Activated naive CD8-positive, alpha-beta T cell treated with anti-CD3 and anti-CD28 coated beads for 36 hours (primary cell): ENCODE measurements at regions not wholly inside any gene's neighbourhood (a gene's known extent, or its start where the extent isn't known, plus 50 kb on each side); places are given as distances from the start of the nearest gene placed in this dataset.
"Not testable (repeated sequence)": the region's sequence is repeated elsewhere in the genome, so short reads cannot be mapped to it uniquely, and the experiment has no call there.

Source experiments
- DNase-seq: peaks from one replicate; pipeline ENCODE4 v3.0.0; 2021
- H3K27ac Mint-ChIP-seq: one replicate; pipeline ENCODE4 v1.8.0; 2022; ENCODE audit warnings: mild to moderate bottlenecking, moderate library complexity, mixed read lengths
- H3K27me3 Mint-ChIP-seq: one replicate; pipeline ENCODE4 v1.8.0; 2022; ENCODE audit warnings: mild to moderate bottlenecking, mixed read lengths
- H3K36me3 Mint-ChIP-seq: one replicate; pipeline ENCODE4 v1.8.0; 2021; ENCODE audit warnings: mild to moderate bottlenecking, mixed read lengths
- H3K4me1 Mint-ChIP-seq: one replicate; pipeline ENCODE4 v1.8.0; 2021; ENCODE audit warnings: mixed read lengths
- H3K4me3 Mint-ChIP-seq: one replicate; pipeline ENCODE4 v1.8.0; 2022; ENCODE audit warnings: mild to moderate bottlenecking, moderate library complexity, mixed read lengths
- H3K9me3 Mint-ChIP-seq: one replicate; pipeline ENCODE4 v1.8.0; 2022; ENCODE audit warnings: mixed read lengths

DNA sequence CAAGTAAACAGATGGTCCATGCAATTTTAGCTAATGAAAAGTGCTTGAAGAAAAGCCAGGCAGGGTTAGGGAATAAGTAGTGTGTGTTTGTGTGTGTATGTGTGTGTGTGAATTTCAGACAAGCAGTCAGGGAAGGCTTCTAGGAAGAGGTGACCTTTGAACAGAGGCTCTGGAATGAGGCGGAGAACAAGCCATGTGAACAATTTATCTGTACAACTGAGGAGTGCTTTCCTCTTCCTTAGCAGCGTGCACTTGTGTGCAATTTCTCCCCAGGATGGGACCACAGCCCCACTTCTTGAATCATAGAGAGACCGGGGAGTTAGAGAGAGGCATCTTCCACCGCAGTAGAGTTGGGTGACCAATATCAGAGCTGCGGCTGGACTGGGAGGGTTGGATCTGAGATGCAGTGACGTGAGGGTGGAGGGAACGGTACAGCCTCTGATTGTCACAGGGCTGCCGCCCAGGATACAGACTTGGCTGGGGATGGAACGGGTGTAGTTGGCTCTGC is 69.2 kb upstream of the FAM171A1 start:
- H3K36me3 Mint-ChIP-seq: no peaks in the 10 kb centered on the region
- H3K4me3 Mint-ChIP-seq: no peak overlapping the region
- DNase-seq: no peak
- H3K27me3 Mint-ChIP-seq: peaks cover 36% of the 10 kb centered on the region
- peaks cover 4% of the 10 kb centered on the region for H3K4me1 Mint-ChIP-seq
- H3K27ac Mint-ChIP-seq: no peak overlapping the region
- no peaks in the 10 kb centered on the region for H3K9me3 Mint-ChIP-seq

DNA sequence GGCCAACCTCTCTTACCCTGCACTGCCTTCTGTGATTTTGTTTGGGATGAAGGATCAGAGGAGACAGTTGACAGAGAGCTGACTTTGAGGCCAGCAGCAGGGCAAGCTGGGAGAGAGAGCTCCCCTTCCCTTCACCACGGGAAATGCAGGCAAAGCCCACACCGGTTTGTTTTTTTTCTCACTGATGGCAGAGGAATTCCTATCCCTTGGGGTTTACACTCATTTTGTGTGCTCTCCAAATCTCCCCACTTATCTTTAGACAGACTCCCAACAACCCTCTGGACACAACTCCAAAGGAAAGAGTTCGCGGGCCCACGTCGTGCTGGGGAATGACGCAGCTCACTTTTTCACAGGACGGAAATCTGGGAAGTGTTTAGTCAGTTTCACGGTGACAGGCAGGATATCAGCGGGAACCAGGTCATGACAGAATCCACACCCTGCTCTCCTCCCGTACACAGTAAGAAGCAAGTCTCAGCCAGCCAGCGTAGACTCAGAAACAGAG is 68.3 kb upstream of the FAM171A1 start:
- Mint-ChIP-seq H3K36me3 (no peaks in the 10 kb centered on the region), H3K27ac (no peak overlapping the region), H3K4me1 (peaks cover 4% of the 10 kb centered on the region), H3K4me3 (no peak overlapping the region), H3K9me3 (no peaks in the 10 kb centered on the region), H3K27me3 (peaks cover 35% of the 10 kb centered on the region)
- no peak for DNase-seq

GRCh38 chr10:15436696-15437095 is 65.6 kb upstream of the FAM171A1 start:
- Mint-ChIP-seq H3K4me1 (peaks cover 9% of the 10 kb centered on the region), H3K9me3 (no peaks in the 10 kb centered on the region), H3K27me3 (peaks cover 36% of the 10 kb centered on the region), H3K36me3 (no peaks in the 10 kb centered on the region), H3K4me3 (no peak overlapping the region), H3K27ac (no peak overlapping the region)
- no peak for DNase-seq

GRCh38 chr10:15433850-15434537 is 62.9 kb upstream of the FAM171A1 start:
- no peak for DNase-seq
- Mint-ChIP-seq H3K9me3 (no peaks in the 10 kb centered on the region), H3K4me3 (peak overlapping the region; percentile 77), H3K27me3 (peaks cover 23% of the 10 kb centered on the region), H3K27ac (no peak overlapping the region), H3K4me1 (peaks cover 5% of the 10 kb centered on the region), H3K36me3 (no peaks in the 10 kb centered on the region)

DNA sequence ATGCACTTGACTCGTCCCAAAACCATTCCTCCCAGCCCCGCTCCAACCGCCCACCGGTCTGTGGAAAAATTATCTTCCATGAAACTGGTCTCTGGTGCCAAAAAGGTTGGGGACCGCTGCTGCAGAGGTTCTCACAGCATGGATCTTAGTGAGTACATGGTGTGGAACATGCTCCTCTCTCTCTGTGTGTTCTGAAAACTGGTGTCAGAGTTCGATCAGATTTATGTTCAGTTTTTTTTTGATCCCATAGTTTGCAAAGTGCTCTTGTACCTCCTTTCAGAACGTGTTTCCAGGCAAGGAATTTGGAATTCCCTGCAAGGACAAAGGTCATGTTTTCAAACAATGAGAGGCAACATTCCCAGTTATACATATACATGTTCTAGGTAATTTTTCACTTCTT is 61.2 kb upstream of the FAM171A1 start:
- Mint-ChIP-seq H3K4me1 (peaks cover 5% of the 10 kb centered on the region), H3K4me3 (no peak overlapping the region), H3K27me3 (peaks cover 31% of the 10 kb centered on the region), H3K27ac (no peak overlapping the region), H3K36me3 (no peaks in the 10 kb centered on the region), H3K9me3 (no peaks in the 10 kb centered on the region)
- no peak for DNase-seq

- DNase-seq: no peak
- H3K27me3 Mint-ChIP-seq: peaks cover 31% of the 10 kb centered on the region
- no peak overlapping the region for H3K27ac Mint-ChIP-seq
- H3K9me3 Mint-ChIP-seq: no peaks in the 10 kb centered on the region
- H3K36me3 Mint-ChIP-seq: no peaks in the 10 kb centered on the region
- no peak overlapping the region for H3K4me3 Mint-ChIP-seq
- H3K4me1 Mint-ChIP-seq: peaks cover 5% of the 10 kb centered on the region
These were observed 60.1 kb upstream of the FAM171A1 start for GRCh38 chr10:15430969-15431771.

- Mint-ChIP-seq H3K27ac (no peak overlapping the region), H3K9me3 (no peaks in the 10 kb centered on the region), H3K36me3 (no peaks in the 10 kb centered on the region), H3K4me3 (no peak overlapping the region), H3K27me3 (peaks cover 23% of the 10 kb centered on the region), H3K4me1 (no peaks in the 10 kb centered on the region)
- DNase-seq: no peak
These were observed 57.6 kb upstream of the FAM171A1 start for GRCh38 chr10:15428681-15429080.

DNA sequence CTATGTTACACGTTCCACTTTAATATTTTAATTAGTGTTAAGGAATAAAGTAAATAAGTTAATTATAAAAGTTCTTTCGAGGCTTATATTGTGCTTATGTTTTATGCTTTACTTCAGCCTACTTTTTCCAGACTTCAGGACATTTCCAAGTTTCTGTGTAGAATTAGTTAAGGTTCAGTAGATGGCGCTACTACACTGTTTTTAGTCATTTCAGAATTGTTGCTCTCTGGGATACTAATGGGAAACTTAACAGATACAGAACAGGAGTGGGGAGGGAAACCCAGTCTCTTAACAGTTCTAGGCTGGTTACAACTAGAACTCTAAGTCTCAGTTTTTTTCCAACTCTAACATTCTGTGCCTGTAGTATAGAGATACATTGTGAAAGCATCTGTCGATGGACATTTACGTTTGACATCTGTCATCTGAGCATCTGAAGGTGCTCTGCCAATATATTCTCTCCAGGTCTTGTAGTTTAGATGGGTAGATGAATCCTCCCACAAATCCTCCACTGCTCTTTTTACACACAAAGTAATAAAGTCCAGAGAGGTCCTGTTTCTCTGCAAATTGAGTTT is 56.8 kb upstream of the FAM171A1 start:
- H3K4me1 Mint-ChIP-seq: no peaks in the 10 kb centered on the region
- H3K4me3 Mint-ChIP-seq: no peak overlapping the region
- no peaks in the 10 kb centered on the region for H3K9me3 Mint-ChIP-seq
- no peaks in the 10 kb centered on the region for H3K36me3 Mint-ChIP-seq
- peaks cover 23% of the 10 kb centered on the region for H3K27me3 Mint-ChIP-seq
- no peak for DNase-seq
- no peak overlapping the region for H3K27ac Mint-ChIP-seq

- Mint-ChIP-seq H3K27me3 (peaks cover 20% of the 10 kb centered on the region), H3K4me3 (no peak overlapping the region), H3K9me3 (no peaks in the 10 kb centered on the region), H3K36me3 (no peaks in the 10 kb centered on the region), H3K4me1 (no peaks in the 10 kb centered on the region), H3K27ac (no peak overlapping the region)
- no peak for DNase-seq
These were observed 55.5 kb upstream of the FAM171A1 start for GRCh38 chr10:15426558-15426957.

- Mint-ChIP-seq H3K27ac (no peak overlapping the region), H3K9me3 (no peaks in the 10 kb centered on the region), H3K4me1 (no peaks in the 10 kb centered on the region), H3K4me3 (no peak overlapping the region), H3K27me3 (peaks cover 18% of the 10 kb centered on the region), H3K36me3 (no peaks in the 10 kb centered on the region)
- DNase-seq: no peak
These were observed 55.0 kb upstream of the FAM171A1 start for GRCh38 chr10:15426115-15426514.

DNA sequence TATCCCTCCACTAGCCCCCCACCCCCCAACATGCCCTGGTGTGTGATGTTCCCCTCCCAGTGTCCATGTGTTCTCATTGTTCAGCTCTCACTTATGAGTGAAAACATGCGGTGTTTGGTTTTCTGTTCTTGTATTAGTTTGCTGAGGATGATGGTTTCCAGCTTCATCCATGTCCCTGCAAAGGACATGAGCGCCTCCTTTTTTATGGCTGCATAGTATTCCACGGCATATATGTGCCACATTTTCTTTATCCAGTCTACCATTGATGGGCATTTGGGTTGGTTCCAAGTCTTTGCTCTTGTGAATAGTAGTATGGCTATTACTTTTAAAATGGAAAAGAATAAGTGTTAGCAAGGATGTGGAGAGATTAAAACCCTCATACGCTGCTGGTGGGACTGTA is 50.8 kb upstream of the FAM171A1 start:
- H3K4me3 Mint-ChIP-seq, H3K36me3 Mint-ChIP-seq, H3K4me1 Mint-ChIP-seq, H3K27me3 Mint-ChIP-seq, DNase-seq, H3K27ac Mint-ChIP-seq, H3K9me3 Mint-ChIP-seq: not testable (repeated sequence)
